ENCODE measurements at regions not wholly inside any gene's neighbourhood (a gene's known extent, or its start where the extent isn't known, plus 50 kb on each side); places are given as distances from the start of the nearest gene placed in this dataset.

- H3K4me3 ChIP-seq (ENCODE audit: low read length), result no peak overlapping the region
- H3K79me2 ChIP-seq (ENCODE audit: low read length), result no peaks in the 10 kb centered on the region
- TF ChIP-seq CTCF (conservative IDR thresholded peaks at IDR 0.05; ENCODE audit: low read depth, low read length) (no peak), EZH2phosphoT487 (IDR thresholded peaks at IDR 0.05; ENCODE audit: borderline replicate concordance, low read length) (no peak), EZH2 (IDR thresholded peaks at IDR 0.05; ENCODE audit: low read length, unreplicated experiment) (no peak)
- intact Hi-C loops (cut with micrococcal nuclease), result no loop called here
- BruUV-seq (replicated peaks), result no TSS peak
- no peak overlapping the region for H3K27ac ChIP-seq (ENCODE audit: low read length)
- CTCF ChIA-PET, result no interaction called here
- no peaks in the 10 kb centered on the region for H3K9me2 ChIP-seq (replicated peaks; ENCODE audit: low read length)
- ATAC-seq (no peak), DNase-seq (no peak)
- no peaks in the 10 kb centered on the region for H3K4me1 ChIP-seq (ENCODE audit: insufficient read depth, low read length)
- no peak overlapping the region for H3K9ac ChIP-seq (ENCODE audit: low read length)
- H3K4me2 ChIP-seq (ENCODE audit: low read length), result no peak overlapping the region
- POLR2A ChIA-PET (ENCODE audit: unreplicated experiment), result no interaction called here
- no peaks in the 10 kb centered on the region for H3F3A ChIP-seq (ENCODE audit: low read length, unreplicated experiment)
- no peaks in the 10 kb centered on the region for H3K36me3 ChIP-seq (ENCODE audit: low read depth, low read length)
- H2AFZ ChIP-seq (ENCODE audit: low read length), result no peak overlapping the region
- no peaks in the 10 kb centered on the region for H4K20me1 ChIP-seq (ENCODE audit: low read length)
- H3K9me3 ChIP-seq (ENCODE audit: low read length), result no peaks in the 10 kb centered on the region
- peaks cover 36% of the 10 kb centered on the region for H3K27me3 ChIP-seq (ENCODE audit: low read length)
Measured at GRCh38 chr10:131757285-131758058, 143.3 kb upstream of the PPP2R2D start.

DNA sequence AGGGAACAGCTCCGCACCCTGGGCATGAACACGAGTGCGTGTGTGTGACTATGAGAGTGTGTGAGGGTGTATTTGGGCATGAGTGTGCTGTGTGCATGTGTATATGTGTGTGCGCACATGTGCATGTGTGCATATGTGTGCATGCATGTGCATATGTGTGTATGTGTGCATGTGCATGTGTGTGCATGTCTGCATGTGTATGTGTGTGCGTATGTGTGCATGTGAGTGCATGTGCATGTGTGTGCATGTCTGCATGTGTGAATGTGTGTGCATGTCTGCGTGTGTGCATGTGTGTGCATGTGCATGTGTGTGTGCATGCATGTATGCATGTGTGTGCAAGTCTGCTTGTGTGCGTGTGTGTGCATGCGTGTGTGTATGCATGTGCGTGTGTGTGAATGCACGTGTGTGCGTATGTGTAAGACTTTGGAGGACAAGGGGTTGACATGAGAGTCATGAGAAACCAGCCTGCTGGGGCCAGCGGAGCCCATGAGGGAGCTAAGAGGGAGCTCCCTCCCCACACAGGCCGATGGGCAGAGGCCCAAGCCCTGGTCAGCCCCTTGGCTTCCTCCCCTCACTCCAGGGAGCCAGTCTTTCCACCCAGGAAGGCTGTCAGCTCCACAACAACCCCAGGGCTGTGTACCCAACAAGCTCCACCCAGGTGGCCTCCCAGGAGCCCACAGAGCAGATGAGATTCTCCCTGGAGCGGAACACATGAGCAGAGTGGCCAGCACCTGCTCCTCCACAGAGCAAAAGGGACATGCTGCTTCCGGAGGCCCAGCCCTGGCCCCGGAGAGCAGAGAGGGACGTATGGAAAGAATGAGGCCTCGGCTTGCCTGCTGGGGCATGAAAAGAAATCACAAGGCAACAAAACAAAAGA is 142.5 kb upstream of the PPP2R2D start:
- Histone ChIP-seq H3K4me2 (ENCODE audit: low read length) (no peak overlapping the region), H3K36me3 (ENCODE audit: low read depth, low read length) (no peaks in the 10 kb centered on the region), H3K9me2 (replicated peaks; ENCODE audit: low read length) (no peaks in the 10 kb centered on the region), H4K20me1 (ENCODE audit: low read length) (no peaks in the 10 kb centered on the region), H3K4me1 (ENCODE audit: insufficient read depth, low read length) (no peaks in the 10 kb centered on the region), H3K4me3 (ENCODE audit: low read length) (no peak overlapping the region), H3K79me2 (ENCODE audit: low read length) (no peaks in the 10 kb centered on the region), H3F3A (ENCODE audit: low read length, unreplicated experiment) (no peaks in the 10 kb centered on the region), H3K27me3 (ENCODE audit: low read length) (peaks cover 38% of the 10 kb centered on the region), H2AFZ (ENCODE audit: low read length) (no peak overlapping the region), H3K27ac (ENCODE audit: low read length) (no peak overlapping the region), H3K9me3 (ENCODE audit: low read length) (no peaks in the 10 kb centered on the region), H3K9ac (ENCODE audit: low read length) (no peak overlapping the region)
- ChIA-PET CTCF (no interaction called here), POLR2A (ENCODE audit: unreplicated experiment) (no interaction called here)
- DNase-seq, result no peak
- TF ChIP-seq CTCF (conservative IDR thresholded peaks at IDR 0.05; ENCODE audit: low read depth, low read length) (no peak), EZH2 (IDR thresholded peaks at IDR 0.05; ENCODE audit: low read length, unreplicated experiment) (no peak), EZH2phosphoT487 (IDR thresholded peaks at IDR 0.05; ENCODE audit: borderline replicate concordance, low read length) (no peak)
- ATAC-seq, result no peak
- no TSS peak for BruUV-seq (replicated peaks)
- intact Hi-C loops (cut with micrococcal nuclease), result no loop called here

DNA sequence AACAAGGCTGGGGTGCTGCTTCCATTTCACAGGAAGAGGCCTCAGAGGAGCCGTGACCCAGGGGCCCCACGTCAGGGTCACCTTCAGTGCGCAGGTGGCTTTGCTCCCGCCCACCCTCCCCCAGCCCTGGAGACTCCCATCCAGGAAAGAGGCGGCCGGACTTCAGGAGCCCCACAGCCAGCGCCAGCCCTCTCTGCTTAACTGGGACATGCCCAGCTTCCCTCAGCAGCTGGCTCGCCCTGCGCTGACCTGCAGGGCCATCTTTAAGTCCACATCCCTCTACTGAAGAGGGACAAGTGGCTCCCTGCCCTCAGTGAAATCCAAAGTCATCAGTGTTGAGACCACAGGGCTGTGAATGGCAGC is 141.9 kb upstream of the PPP2R2D start:
- H3K27me3 ChIP-seq (ENCODE audit: low read length), result peaks cover 38% of the 10 kb centered on the region
- CTCF ChIA-PET, result no interaction called here
- ATAC-seq (no peak), DNase-seq (no peak)
- H3K9ac ChIP-seq (ENCODE audit: low read length), result no peak overlapping the region
- intact Hi-C loops (cut with micrococcal nuclease), result no loop called here
- no peaks in the 10 kb centered on the region for H3K9me3 ChIP-seq (ENCODE audit: low read length)
- no peak for TF ChIP-seq EZH2phosphoT487 (IDR thresholded peaks at IDR 0.05; ENCODE audit: borderline replicate concordance, low read length)
- TF ChIP-seq EZH2 (IDR thresholded peaks at IDR 0.05; ENCODE audit: low read length, unreplicated experiment), result no peak
- TF ChIP-seq CTCF (conservative IDR thresholded peaks at IDR 0.05; ENCODE audit: low read depth, low read length), result no peak
- POLR2A ChIA-PET (ENCODE audit: unreplicated experiment), result no interaction called here
- no peaks in the 10 kb centered on the region for H3K4me1 ChIP-seq (ENCODE audit: insufficient read depth, low read length)
- no peak overlapping the region for H2AFZ ChIP-seq (ENCODE audit: low read length)
- H3K4me2 ChIP-seq (ENCODE audit: low read length), result no peak overlapping the region
- no peak overlapping the region for H3K27ac ChIP-seq (ENCODE audit: low read length)
- no peaks in the 10 kb centered on the region for H4K20me1 ChIP-seq (ENCODE audit: low read length)
- no peaks in the 10 kb centered on the region for H3F3A ChIP-seq (ENCODE audit: low read length, unreplicated experiment)
- H3K79me2 ChIP-seq (ENCODE audit: low read length), result no peaks in the 10 kb centered on the region
- no peaks in the 10 kb centered on the region for H3K9me2 ChIP-seq (replicated peaks; ENCODE audit: low read length)
- no peak overlapping the region for H3K4me3 ChIP-seq (ENCODE audit: low read length)
- no peaks in the 10 kb centered on the region for H3K36me3 ChIP-seq (ENCODE audit: low read depth, low read length)
- no TSS peak for BruUV-seq (replicated peaks)
